K562 (cell line): ENCODE measurements at regions not wholly inside any gene's neighbourhood (a gene's known extent, or its start where the extent isn't known, plus 50 kb on each side); places are given as distances from the start of the nearest gene placed in this dataset.

ENCODE experiments used
- ATAC-seq: fragments of 200-7000 bp; cut with Tn5 transposase; 3 replicates; pipeline ENCODE4 v1.9.1; 2020; ENCODE audit warnings: moderate library complexity
- BruUV-seq: library from RNA; stranded (reverse); fragments of 400-500 nt; replicated peaks from 2 replicates; lab custom pipeline; 2021; lab: Mats Ljungman, UMichigan
- CTCF ChIA-PET: fragments of 300-600 bp; formaldehyde crosslinking; extraction: SDS; loops from one replicate; lab custom pipeline; 2021; ENCODE audit warnings: low intra/inter-chr PET ratio; lab: Yijun Ruan, JAX
- POLR2A ChIA-PET: fragments of 300-600, 350-650 bp; sonication (Branson Sonifier 250); formaldehyde crosslinking; extraction: SDS; loops from one replicate; lab custom pipeline; 2021; ENCODE audit warnings: antibody characterized with exemption, inconsistent platforms; lab: Yijun Ruan, JAX
- DNase-seq, 4 experiments: peaks; one replicate each; pipeline versions ENCODE4 v3.0.0 to v3.0.0-alpha.2; 2011 to 2018; ENCODE audit warnings: low spot score in 3 of 4, mixed read lengths in 3 of 4; ENCODE audit errors: extremely low read depth in 1 of 4
- FAIRE-seq: peaks from 2 replicates; lab custom pipeline; 2011; peaks lifted over from hg19 to GRCh38; lab: Jason Lieb, UNC
- H2AFZ ChIP-seq: 2 replicates; pipeline ENCODE4 v1.6.0; 2011; ENCODE audit warnings: low read depth, low read length, control low read depth, inconsistent platforms
- H3K27ac ChIP-seq: fragments of 200-600 bp; 3 replicates; pipeline ENCODE4 v1.8.0; 2011; ENCODE audit warnings: low read depth, mild to moderate bottlenecking, control low read depth, inconsistent platforms, low read length, moderate library complexity, mixed read lengths; ENCODE audit errors: extremely low read depth
- H3K27me3 ChIP-seq, 2 experiments: fragments of 300-600 bp in 1 of 2; 2 replicates in 1 of 2; 3 replicates in 1 of 2; pipeline versions ENCODE4 v1.6.0 to v1.8.0; 2011; ENCODE audit warnings: inconsistent platforms in 2 of 2, low read length in 2 of 2, mild to moderate bottlenecking in 1 of 2, mixed read lengths in 1 of 2, moderate library complexity in 1 of 2; ENCODE audit not compliant: control insufficient read depth in 2 of 2, insufficient read depth in 2 of 2
- H3K36me3 ChIP-seq: fragments of 300-600 bp; 3 replicates; pipeline ENCODE4 v1.8.0; 2011; ENCODE audit warnings: mild to moderate bottlenecking, low read length, inconsistent platforms; ENCODE audit not compliant: control insufficient read depth, insufficient read depth
- H3K4me1 ChIP-seq, 2 experiments: fragments of 200-600 bp in 1 of 2; replicated peaks in 1 of 2; 2 replicates in 1 of 2; 3 replicates in 1 of 2; pipeline versions ENCODE4 v1.5.1 to v1.8.0; 2011; ENCODE audit warnings: inconsistent platforms in 2 of 2, low read length in 2 of 2, mild to moderate bottlenecking in 1 of 2, mixed read lengths in 1 of 2, moderate library complexity in 1 of 2; ENCODE audit not compliant: control insufficient read depth in 2 of 2, insufficient read depth in 2 of 2
- H3K4me2 ChIP-seq: 2 replicates; pipeline ENCODE4 v1.6.1; 2011; ENCODE audit warnings: low read length, control low read depth, inconsistent platforms, mixed read lengths; ENCODE audit not compliant: insufficient read depth
- H3K4me3 ChIP-seq: fragments of 200-600 bp; sonication (generic), shearing (Covaris generic); 2 replicates; pipeline ENCODE4 v1.5.1; 2016; ENCODE audit warnings: control low read depth, inconsistent platforms
- H3K79me2 ChIP-seq: fragments of 200-600 bp; 3 replicates; pipeline ENCODE4 v1.8.0; 2011; ENCODE audit warnings: low read length, inconsistent platforms; ENCODE audit not compliant: control insufficient read depth, insufficient read depth
- H3K9ac ChIP-seq, 2 experiments: 2 replicates each; pipeline versions ENCODE4 v1.6.0 to v1.6.1; 2011; ENCODE audit warnings: low read depth in 2 of 2, low read length in 2 of 2, control low read depth in 1 of 2, inconsistent platforms in 1 of 2, mild to moderate bottlenecking in 1 of 2, mixed read lengths in 1 of 2; ENCODE audit not compliant: insufficient read depth in 1 of 2
- H3K9me1 ChIP-seq: one replicate; pipeline ENCODE4 v1.6.0; 2011; ENCODE audit warnings: inconsistent platforms, mild to moderate bottlenecking, low read length, moderate library complexity; ENCODE audit not compliant: control insufficient read depth, insufficient read depth
- H3K9me3 ChIP-seq: replicated peaks from 2 replicates; pipeline ENCODE4 v1.5.1; 2011; ENCODE audit warnings: low read depth, low read length, inconsistent platforms; ENCODE audit not compliant: control insufficient read depth, insufficient read depth
- H4K20me1 ChIP-seq: replicated peaks from 2 replicates; pipeline ENCODE4 v1.6.1; 2011; ENCODE audit warnings: low read length, inconsistent platforms, mixed read lengths; ENCODE audit not compliant: control insufficient read depth, insufficient read depth
- ASH1L ChIP-seq: fragments of 450-650 bp; IDR thresholded peaks from 2 replicates; pipeline ENCODE4 v1.6.1; 2018; ENCODE audit warnings: borderline replicate concordance, mild to moderate bottlenecking, low read depth; ENCODE audit not compliant: partially characterized antibody
- CAMTA2 ChIP-seq: fragments of 250-450 bp; sonication (Bioruptor Pico); conservative IDR thresholded peaks from 2 replicates; pipeline ENCODE4 v1.5.1; 2022
- COPS2 ChIP-seq: fragments of 450-650 bp; conservative IDR thresholded peaks from 2 replicates; pipeline ENCODE4 v1.6.1; 2016; ENCODE audit warnings: mild to moderate bottlenecking, moderate library complexity
- EGR1 ChIP-seq: fragments of 450-650 bp; conservative IDR thresholded peaks from 2 replicates; pipeline ENCODE4 v1.6.1; 2017; ENCODE audit warnings: mild to moderate bottlenecking
- EP300 ChIP-seq: IDR thresholded peaks from 2 replicates; pipeline ENCODE4 v1.6.1; 2012; ENCODE audit warnings: low read length, improper control_type of control experiment
- HDAC8 ChIP-seq: fragments of 450-650 bp; IDR thresholded peaks from 2 replicates; pipeline ENCODE4 v1.6.1; 2016; ENCODE audit warnings: mild to moderate bottlenecking, missing genetic modification characterization, moderate library complexity, missing compliant biosample characterization
- HNRNPL ChIP-seq: fragments of 200-400 bp; formaldehyde crosslinking; IDR thresholded peaks from 2 replicates; pipeline ENCODE4 v1.6.1; 2017; ENCODE audit warnings: low read depth, mild to moderate bottlenecking, low read length
- NCOA6 ChIP-seq: fragments of 450-650 bp; IDR thresholded peaks from 2 replicates; pipeline ENCODE4 v1.6.1; 2017; ENCODE audit warnings: mild to moderate bottlenecking
- NR1H2 ChIP-seq: sonication (generic); formaldehyde crosslinking; IDR thresholded peaks from 2 replicates; pipeline ENCODE4 v1.4.0; 2020; ENCODE audit warnings: mild to moderate bottlenecking, missing genetic modification reagents
- POLR3G ChIP-seq: IDR thresholded peaks from 2 replicates; pipeline ENCODE4 v1.6.1; 2011; ENCODE audit not compliant: insufficient read length, insufficient replicate concordance; ENCODE audit errors: extremely low read depth
- TCF15 ChIP-seq: fragments of 250-450 bp; sonication (Bioruptor Pico); IDR thresholded peaks from 2 replicates; pipeline ENCODE4 v1.8.0; 2022; ENCODE audit warnings: moderate library complexity, mild to moderate bottlenecking, inconsistent platforms
- XRCC5 ChIP-seq: fragments of 200-400 bp; formaldehyde crosslinking; IDR thresholded peaks from 2 replicates; pipeline ENCODE4 v1.6.1; 2017; ENCODE audit warnings: low read depth, mild to moderate bottlenecking, low read length
- ZFP30 ChIP-seq: fragments of 250-450 bp; sonication (Bioruptor Pico); IDR thresholded peaks from 2 replicates; pipeline ENCODE4 v1.8.0; 2022; ENCODE audit warnings: moderate library complexity, mild to moderate bottlenecking, inconsistent platforms, borderline replicate concordance
- ZNF77 ChIP-seq: fragments of 250-450 bp; sonication (Bioruptor Pico); IDR thresholded peaks from 2 replicates; pipeline ENCODE4 v1.5.0; 2020
- ZSCAN29 ChIP-seq: fragments of 450-650 bp; IDR thresholded peaks from 2 replicates; pipeline ENCODE4 v1.6.1; 2017
- WGBS: fragments of 100-300 bp; shearing (Covaris generic); methylation state at CpG from one replicate; pipeline ENCODE4 v1.1.6; 2016; ENCODE audit warnings: low coverage, mixed read lengths; ENCODE audit not compliant: insufficient coverage; ENCODE audit errors: missing lambda C conversion rate; 5-methylcytosine and 5-hydroxymethylcytosine counted together
- in situ Hi-C: fragments of 300-500 bp; cut with MboI; formaldehyde crosslinking; loops from 4 replicates; pipeline ENCODE4 v1.15.0; 2018; ENCODE audit warnings: inconsistent platforms, mixed read lengths
- intact Hi-C: fragments of 100-400 bp; cut with micrococcal nuclease; formaldehyde crosslinking; loops from 2 replicates; pipeline ENCODE4 v1.14.2; 2022
- TF ChIP-seq, protein P1 (sequence below), 3 experiments: IDR thresholded peaks in 2 of 3; conservative IDR thresholded peaks in 1 of 3; 2 replicates each; pipeline ENCODE4 v1.5.1; 2011 to 2012; ENCODE audit warnings: low read length in 3 of 3, mild to moderate bottlenecking in 3 of 3, control low read depth in 2 of 3, improper control_type of control experiment in 1 of 3, inconsistent platforms in 1 of 3, low read depth in 1 of 3, mixed read lengths in 1 of 3, moderate library complexity in 1 of 3; ENCODE audit not compliant: insufficient read depth in 2 of 3
- TF ChIP-seq, protein P2 (sequence below), 2 experiments: IDR thresholded peaks; 2 replicates each; pipeline ENCODE4 v1.6.1; 2011; ENCODE audit warnings: borderline replicate concordance in 1 of 2, control low read depth in 1 of 2, low read depth in 1 of 2, low read length in 1 of 2, mild to moderate bottlenecking in 1 of 2, mixed read lengths in 1 of 2, moderate library complexity in 1 of 2; ENCODE audit not compliant: insufficient read depth in 1 of 2, insufficient read length in 1 of 2, poor library complexity in 1 of 2, severe bottlenecking in 1 of 2; ENCODE audit errors: extremely low read depth in 1 of 2
- TF ChIP-seq, protein P3 (sequence below), 2 experiments: fragments of 250-450 bp in 1 of 2; fragments of 450-650 bp in 1 of 2; sonication (Bioruptor Pico) in 1 of 2; IDR thresholded peaks; 2 replicates each; pipeline versions ENCODE4 v1.6.1 to v1.8.0; 2016 to 2021; ENCODE audit warnings: mild to moderate bottlenecking in 2 of 2, moderate library complexity in 2 of 2, missing compliant biosample characterization in 1 of 2, missing genetic modification characterization in 1 of 2

GRCh38 chr14:37888234-37888633, 292.8 kb downstream of the TTC6 start:
- no peaks in the 10 kb centered on the region for H3K79me2 ChIP-seq
- H3K36me3 ChIP-seq = no peaks in the 10 kb centered on the region
- no peak overlapping the region for H3K9ac ChIP-seq
- intact Hi-C loops = no loop called here
- no peak for DNase-seq
- 0% methylated on average over 1 of the region's 1 CpG for WGBS
- H3K4me1 ChIP-seq = no peaks in the 10 kb centered on the region
- H3K9me3 ChIP-seq = no peaks in the 10 kb centered on the region
- H3K4me3 ChIP-seq = no peak overlapping the region
- no peaks in the 10 kb centered on the region for H3K9me1 ChIP-seq
- ATAC-seq = no peak
- no TSS peak for BruUV-seq
- in situ Hi-C loops = loop anchor here (25.0 kb wide), 1 partner anchor 974 kb away; no protein-coding TSS in a partner anchor
- no peaks in the 10 kb centered on the region for H4K20me1 ChIP-seq
- H3K4me2 ChIP-seq = no peak overlapping the region
- no peak for FAIRE-seq
- no peak overlapping the region for H2AFZ ChIP-seq
- CTCF ChIA-PET = no interaction called here
- TF ChIP-seq POLR3G = no peak
- TF ChIP-seq ZNF77 (CRISPR knock-in tag) = no peak
- no peak for TF ChIP-seq EGR1
- no peak for TF ChIP-seq HNRNPL
- TF ChIP-seq COPS2 = no peak
- TF ChIP-seq ZFP30 (CRISPR knock-in tag) = no peak
- no peak for TF ChIP-seq ASH1L
- TF ChIP-seq NR1H2 (CRISPR knock-in tag) = no peak
- no peak for TF ChIP-seq XRCC5
- TF ChIP-seq EP300 = no peak
- TF ChIP-seq, protein P1, sequence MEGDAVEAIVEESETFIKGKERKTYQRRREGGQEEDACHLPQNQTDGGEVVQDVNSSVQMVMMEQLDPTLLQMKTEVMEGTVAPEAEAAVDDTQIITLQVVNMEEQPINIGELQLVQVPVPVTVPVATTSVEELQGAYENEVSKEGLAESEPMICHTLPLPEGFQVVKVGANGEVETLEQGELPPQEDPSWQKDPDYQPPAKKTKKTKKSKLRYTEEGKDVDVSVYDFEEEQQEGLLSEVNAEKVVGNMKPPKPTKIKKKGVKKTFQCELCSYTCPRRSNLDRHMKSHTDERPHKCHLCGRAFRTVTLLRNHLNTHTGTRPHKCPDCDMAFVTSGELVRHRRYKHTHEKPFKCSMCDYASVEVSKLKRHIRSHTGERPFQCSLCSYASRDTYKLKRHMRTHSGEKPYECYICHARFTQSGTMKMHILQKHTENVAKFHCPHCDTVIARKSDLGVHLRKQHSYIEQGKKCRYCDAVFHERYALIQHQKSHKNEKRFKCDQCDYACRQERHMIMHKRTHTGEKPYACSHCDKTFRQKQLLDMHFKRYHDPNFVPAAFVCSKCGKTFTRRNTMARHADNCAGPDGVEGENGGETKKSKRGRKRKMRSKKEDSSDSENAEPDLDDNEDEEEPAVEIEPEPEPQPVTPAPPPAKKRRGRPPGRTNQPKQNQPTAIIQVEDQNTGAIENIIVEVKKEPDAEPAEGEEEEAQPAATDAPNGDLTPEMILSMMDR (IDR thresholded peaks at IDR 0.05 in 2 of 3, conservative IDR thresholded peaks at IDR 0.05 in 1 of 3; ENCODE audit: insufficient read depth in 2 of 3, low read depth in 1 of 3, low read length in 3 of 3) = no peak
- no peak for TF ChIP-seq NCOA6
- TF ChIP-seq ZSCAN29 = no peak
- TF ChIP-seq HDAC8 (tag) = no peak
- TF ChIP-seq TCF15 = no peak
- no peak for TF ChIP-seq CAMTA2 (CRISPR knock-in tag)
- TF ChIP-seq, protein P2, sequence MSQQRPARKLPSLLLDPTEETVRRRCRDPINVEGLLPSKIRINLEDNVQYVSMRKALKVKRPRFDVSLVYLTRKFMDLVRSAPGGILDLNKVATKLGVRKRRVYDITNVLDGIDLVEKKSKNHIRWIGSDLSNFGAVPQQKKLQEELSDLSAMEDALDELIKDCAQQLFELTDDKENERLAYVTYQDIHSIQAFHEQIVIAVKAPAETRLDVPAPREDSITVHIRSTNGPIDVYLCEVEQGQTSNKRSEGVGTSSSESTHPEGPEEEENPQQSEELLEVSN (IDR thresholded peaks at IDR 0.05; ENCODE audit: borderline replicate concordance in 1 of 2, extremely low read depth in 1 of 2, insufficient read depth in 1 of 2, insufficient read length in 1 of 2, low read depth in 1 of 2, low read length in 1 of 2, poor library complexity in 1 of 2, severe bottlenecking in 1 of 2) = no peak
- TF ChIP-seq, protein P3, sequence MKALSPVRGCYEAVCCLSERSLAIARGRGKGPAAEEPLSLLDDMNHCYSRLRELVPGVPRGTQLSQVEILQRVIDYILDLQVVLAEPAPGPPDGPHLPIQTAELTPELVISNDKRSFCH (CRISPR knock-in tag; IDR thresholded peaks at IDR 0.05) = no peak
- TF ChIP-seq, protein P3 (tag; IDR thresholded peaks at IDR 0.05) = no peak
- H3K27ac ChIP-seq = no peak overlapping the region
- POLR2A ChIA-PET = no interaction called here
- no peaks in the 10 kb centered on the region for H3K27me3 ChIP-seq
